Gastroesophageal sphincter (tissue), 3 donors: ENCODE measurements at regions not wholly inside any gene's neighbourhood (a gene's known extent, or its start where the extent isn't known, plus 50 kb on each side); places are given as distances from the start of the nearest gene placed in this dataset.

ENCODE experiments used
- CTCF ChIP-seq, 4 experiments: fragments of 200-600 bp in 2 of 4; fragments of 450-650 bp in 2 of 4; sonication (generic) in 1 of 4; IDR thresholded peaks; one replicate each; pipeline ENCODE4 v1.5.1; 2017 to 2019; ENCODE audit warnings: antibody characterized with exemption in 4 of 4, mild to moderate bottlenecking in 2 of 4, moderate library complexity in 2 of 4
- EP300 ChIP-seq: sonication (generic); formaldehyde crosslinking; IDR thresholded peaks from one replicate; pipeline ENCODE4 v1.6.1; 2017; ENCODE audit warnings: antibody characterized with exemption, mild to moderate bottlenecking
- POLR2A ChIP-seq, 2 donors: fragments of 450-650 bp; IDR thresholded peaks; one replicate each; pipeline ENCODE4 v1.6.1; 2017; ENCODE audit warnings: antibody characterized with exemption in 2 of 2, mild to moderate bottlenecking in 2 of 2, moderate library complexity in 1 of 2
- POLR2AphosphoS5 ChIP-seq: sonication (generic); formaldehyde crosslinking; IDR thresholded peaks from one replicate; pipeline ENCODE4 v1.6.1; 2017; ENCODE audit warnings: antibody characterized with exemption

- TF ChIP-seq CTCF (IDR thresholded peaks at IDR 0.05) (no peak), POLR2AphosphoS5 (no peak), EP300 (no peak), POLR2A (IDR thresholded peaks at IDR 0.05) (no peak)
Observed at GRCh38 chr19:28066161-28066560, 1146.8 kb downstream of the UQCRFS1 start.
